Aorta (tissue), 5 donors: ENCODE measurements at regions not wholly inside any gene's neighbourhood (a gene's known extent, or its start where the extent isn't known, plus 50 kb on each side); places are given as distances from the start of the nearest gene placed in this dataset.

Source experiments
- ATAC-seq: fragments of 200-7000 bp; cut with Tn5 transposase; one replicate; pipeline ENCODE4 v1.9.1; 2022; ENCODE audit warnings: moderate library complexity; ENCODE audit not compliant: low FRiP score
- DNase-seq, 2 donors: peaks; one replicate each; pipeline ENCODE4 v3.0.0-alpha.2; 2020
- H3K27ac ChIP-seq, 2 donors: one replicate each; pipeline ENCODE4 v1.5.1; 2013; ENCODE audit warnings: low read length in 2 of 2, mild to moderate bottlenecking in 2 of 2, moderate library complexity in 2 of 2, control low read depth in 1 of 2, inconsistent platforms in 1 of 2, low read depth in 1 of 2
- H3K27me3 ChIP-seq, 2 donors: one replicate each; pipeline ENCODE4 v1.6.1; 2013; ENCODE audit warnings: control low read depth in 1 of 2, low read length in 1 of 2, mild to moderate bottlenecking in 1 of 2, moderate library complexity in 1 of 2; ENCODE audit not compliant: insufficient read depth in 2 of 2, control insufficient read depth in 1 of 2
- H3K36me3 ChIP-seq, 2 donors: one replicate each; pipeline ENCODE4 v1.6.1; 2013; ENCODE audit warnings: control low read depth in 1 of 2, low read length in 1 of 2, mild to moderate bottlenecking in 1 of 2; ENCODE audit not compliant: insufficient read depth in 2 of 2, control insufficient read depth in 1 of 2
- H3K4me1 ChIP-seq, 2 donors: one replicate each; pipeline ENCODE4 v1.6.1; 2013; ENCODE audit warnings: low read length in 2 of 2, control low read depth in 1 of 2, mild to moderate bottlenecking in 1 of 2, moderate library complexity in 1 of 2; ENCODE audit not compliant: insufficient read depth in 2 of 2, control insufficient read depth in 1 of 2
- H3K4me3 ChIP-seq, 2 donors: one replicate each; pipeline ENCODE4 v1.5.1; 2013; ENCODE audit warnings: low read length in 2 of 2, control low read depth in 1 of 2, mild to moderate bottlenecking in 1 of 2
- H3K9me3 ChIP-seq: one replicate; pipeline ENCODE4 v1.6.1; 2013; ENCODE audit warnings: mild to moderate bottlenecking, low read length; ENCODE audit not compliant: control insufficient read depth
- WGBS, 2 donors: extraction: QIAGEN DNeasy Blood & Tissue Kit; methylation state at CpG; one replicate each; pipeline ENCODE4 v1.1.7; 2013; 5-methylcytosine and 5-hydroxymethylcytosine counted together
- intact Hi-C, 2 donors: fragments of 100-400 bp; cut with DNase I; formaldehyde crosslinking; loops; one replicate each; pipeline versions ENCODE4 v1.14.2 to v1.15.0; 2022
- donor health status: healthy with polysubstance abuse.
- donor health status: Bipolar disorder and iron deficiency.
- donor health status: DM: no; HTN: no; CAD: no.
- donor health status: DM: no; HTN: no; CAD: no.
- donor health status: DM: yes; HTN: yes; CAD: no.

- DNase-seq (no peak), ATAC-seq (no peak)
- no peaks in the 10 kb centered on the region for H3K27me3 ChIP-seq
- H3K36me3 ChIP-seq = no peaks in the 10 kb centered on the region
- no peak overlapping the region for H3K27ac ChIP-seq
- H3K4me1 ChIP-seq = no peaks in the 10 kb centered on the region
- intact Hi-C loops = no loop called here
- H3K9me3 ChIP-seq = no peaks in the 10 kb centered on the region
- H3K4me3 ChIP-seq = no peak overlapping the region
Observed at GRCh38 chr7:46999866-47000265, 582.0 kb downstream of the TNS3 start.

- DNase-seq (no peak), ATAC-seq (no peak)
- intact Hi-C loops = no loop called here
- Histone ChIP-seq H3K27me3 (no peaks in the 10 kb centered on the region), H3K27ac (no peak overlapping the region), H3K4me1 (no peaks in the 10 kb centered on the region), H3K36me3 (no peaks in the 10 kb centered on the region), H3K4me3 (no peak overlapping the region), H3K9me3 (no peaks in the 10 kb centered on the region)
- WGBS, 2 donors = 70 to 77% methylated on average over 3 of the region's 3 CpGs
Observed at GRCh38 chr7:46996972-46997371, 584.9 kb downstream of the TNS3 start.

- DNase-seq (no peak), ATAC-seq (no peak)
- no peak overlapping the region for H3K27ac ChIP-seq
- H3K4me1 ChIP-seq = no peaks in the 10 kb centered on the region
- H3K4me3 ChIP-seq = no peak overlapping the region
- intact Hi-C loops = no loop called here
- no peaks in the 10 kb centered on the region for H3K27me3 ChIP-seq
- whole genome bisulfite sequencing, 2 donors = 40 to 42% methylated on average over 3 of the region's 3 CpGs
- H3K36me3 ChIP-seq = no peaks in the 10 kb centered on the region
- H3K9me3 ChIP-seq = no peaks in the 10 kb centered on the region
Observed at GRCh38 chr7:46993396-46993795, 588.5 kb downstream of the TNS3 start.

GRCh38 chr7:46990761-46991160 lies 591.1 kb downstream of the TNS3 start:
- Histone ChIP-seq H3K27me3 (no peaks in the 10 kb centered on the region), H3K4me3 (no peak overlapping the region), H3K27ac (no peak overlapping the region), H3K4me1 (no peaks in the 10 kb centered on the region), H3K9me3 (no peaks in the 10 kb centered on the region), H3K36me3 (no peaks in the 10 kb centered on the region)
- ATAC-seq (no peak), DNase-seq (no peak)
- intact Hi-C loops = no loop called here

- DNase-seq = no peak
- intact Hi-C loops = no loop called here
- ATAC-seq = no peak
Observed at GRCh38 chr7:46989247-46989646, 592.7 kb downstream of the TNS3 start.

GRCh38 chr7:46982928-46983327 lies 599.0 kb downstream of the TNS3 start:
- no peaks in the 10 kb centered on the region for H3K9me3 ChIP-seq
- no peak overlapping the region for H3K27ac ChIP-seq
- no peak overlapping the region for H3K4me3 ChIP-seq
- H3K27me3 ChIP-seq = no peaks in the 10 kb centered on the region
- peaks cover 0 to 2% of the 10 kb centered on the region in 2 donors for H3K4me1 ChIP-seq
- no peak for DNase-seq
- intact Hi-C loops = no loop called here
- 77 to 87% methylated on average over 8 of the region's 8 CpGs for WGBS, 2 donors
- H3K36me3 ChIP-seq = no peaks in the 10 kb centered on the region
- no peak for ATAC-seq

More at GRCh38 chr7:46989247-46989646, 592.7 kb downstream of the TNS3 start:
- Histone ChIP-seq H3K9me3 (no peaks in the 10 kb centered on the region), H3K4me1 (no peaks in the 10 kb centered on the region), H3K27me3 (no peaks in the 10 kb centered on the region), H3K4me3 (no peak overlapping the region), H3K27ac (no peak overlapping the region), H3K36me3 (no peaks in the 10 kb centered on the region)

- 22 to 46% methylated on average over 1 of the region's 1 CpG for WGBS, 2 donors
- H3K27ac ChIP-seq = no peak overlapping the region
- no peaks in the 10 kb centered on the region for H3K27me3 ChIP-seq
- intact Hi-C loops = no loop called here
- H3K4me1 ChIP-seq = peaks cover 0 to 2% of the 10 kb centered on the region in 2 donors
- no peak for ATAC-seq
- no peaks in the 10 kb centered on the region for H3K9me3 ChIP-seq
- DNase-seq = no peak
- H3K36me3 ChIP-seq = no peaks in the 10 kb centered on the region
- H3K4me3 ChIP-seq = no peak overlapping the region
Observed at GRCh38 chr7:46979439-46979838, 602.5 kb downstream of the TNS3 start.

GRCh38 chr7:46975493-46975892 lies 606.4 kb downstream of the TNS3 start:
- intact Hi-C loops = no loop called here
- Histone ChIP-seq H3K27ac (no peak overlapping the region), H3K27me3 (no peaks in the 10 kb centered on the region), H3K4me3 (no peak overlapping the region), H3K4me1 (peaks cover 0 to 2% of the 10 kb centered on the region in 2 donors), H3K9me3 (no peaks in the 10 kb centered on the region), H3K36me3 (no peaks in the 10 kb centered on the region)
- no peak for DNase-seq
- no peak for ATAC-seq
- 71 to 78% methylated on average over 2 of the region's 2 CpGs for WGBS, 2 donors

- Histone ChIP-seq H3K27me3 (no peaks in the 10 kb centered on the region), H3K9me3 (peaks cover 1% of the 10 kb centered on the region), H3K4me3 (no peak overlapping the region), H3K27ac (no peak overlapping the region), H3K36me3 (no peaks in the 10 kb centered on the region), H3K4me1 (peaks cover 0 to 2% of the 10 kb centered on the region in 2 donors)
- intact Hi-C loops = no loop called here
- ATAC-seq (no peak), DNase-seq (no peak)
- WGBS, 2 donors = 59% methylated on average over 3 of the region's 3 CpGs
Observed at GRCh38 chr7:46972205-46972604, 609.7 kb downstream of the TNS3 start.
